ENCODE measurements at regions not wholly inside any gene's neighbourhood (a gene's known extent, or its start where the extent isn't known, plus 50 kb on each side); places are given as distances from the start of the nearest gene placed in this dataset.
"Not testable (repeated sequence)": the region's sequence is repeated elsewhere in the genome, so short reads cannot be mapped to it uniquely, and the experiment has no call there.

GRCh38 chr2:18971069-18971378 lies 381.7 kb upstream of the NT5C1B start:
- Mint-ChIP-seq H3K27me3 (ENCODE audit: insufficient read depth, unreplicated experiment) (peaks cover 14% of the 10 kb centered on the region), H3K9me3 (ENCODE audit: unreplicated experiment) (no peaks in the 10 kb centered on the region), H3K27ac (ENCODE audit: unreplicated experiment) (no peak overlapping the region), H3K4me1 (ENCODE audit: low read depth, unreplicated experiment) (no peaks in the 10 kb centered on the region), H3K36me3 (ENCODE audit: insufficient read depth, unreplicated experiment) (no peaks in the 10 kb centered on the region), H3K4me3 (ENCODE audit: unreplicated experiment) (no peak overlapping the region)
- no peaks in the 10 kb centered on the region for H3K36me3 ChIP-seq (ENCODE audit: control insufficient read depth, insufficient read depth, low read length)
- DNase-seq = no peak
- H3K4me3 ChIP-seq (ENCODE audit: low read depth, low read length) = no peak overlapping the region
- CTCF ChIA-PET = no interaction called here
- TF ChIP-seq, protein P1, sequence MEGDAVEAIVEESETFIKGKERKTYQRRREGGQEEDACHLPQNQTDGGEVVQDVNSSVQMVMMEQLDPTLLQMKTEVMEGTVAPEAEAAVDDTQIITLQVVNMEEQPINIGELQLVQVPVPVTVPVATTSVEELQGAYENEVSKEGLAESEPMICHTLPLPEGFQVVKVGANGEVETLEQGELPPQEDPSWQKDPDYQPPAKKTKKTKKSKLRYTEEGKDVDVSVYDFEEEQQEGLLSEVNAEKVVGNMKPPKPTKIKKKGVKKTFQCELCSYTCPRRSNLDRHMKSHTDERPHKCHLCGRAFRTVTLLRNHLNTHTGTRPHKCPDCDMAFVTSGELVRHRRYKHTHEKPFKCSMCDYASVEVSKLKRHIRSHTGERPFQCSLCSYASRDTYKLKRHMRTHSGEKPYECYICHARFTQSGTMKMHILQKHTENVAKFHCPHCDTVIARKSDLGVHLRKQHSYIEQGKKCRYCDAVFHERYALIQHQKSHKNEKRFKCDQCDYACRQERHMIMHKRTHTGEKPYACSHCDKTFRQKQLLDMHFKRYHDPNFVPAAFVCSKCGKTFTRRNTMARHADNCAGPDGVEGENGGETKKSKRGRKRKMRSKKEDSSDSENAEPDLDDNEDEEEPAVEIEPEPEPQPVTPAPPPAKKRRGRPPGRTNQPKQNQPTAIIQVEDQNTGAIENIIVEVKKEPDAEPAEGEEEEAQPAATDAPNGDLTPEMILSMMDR (IDR thresholded peaks at IDR 0.05; ENCODE audit: insufficient read depth in 1 of 2, low read depth in 1 of 2, low read length in 1 of 2, severe bottlenecking in 1 of 2, unreplicated experiment in 1 of 2) = no peak
- POLR2A ChIA-PET = no interaction called here
- intact Hi-C loops (cut with micrococcal nuclease; ENCODE audit: unreplicated experiment) = no loop called here
- no peaks in the 10 kb centered on the region for H3K9me3 ChIP-seq
- no peaks in the 10 kb centered on the region for H3K4me1 ChIP-seq
- H3K27me3 ChIP-seq (replicated peaks; ENCODE audit: control insufficient read depth, insufficient read depth, low read length) = no peaks in the 10 kb centered on the region
- BruUV-seq (replicated peaks) = no TSS peak

DNA sequence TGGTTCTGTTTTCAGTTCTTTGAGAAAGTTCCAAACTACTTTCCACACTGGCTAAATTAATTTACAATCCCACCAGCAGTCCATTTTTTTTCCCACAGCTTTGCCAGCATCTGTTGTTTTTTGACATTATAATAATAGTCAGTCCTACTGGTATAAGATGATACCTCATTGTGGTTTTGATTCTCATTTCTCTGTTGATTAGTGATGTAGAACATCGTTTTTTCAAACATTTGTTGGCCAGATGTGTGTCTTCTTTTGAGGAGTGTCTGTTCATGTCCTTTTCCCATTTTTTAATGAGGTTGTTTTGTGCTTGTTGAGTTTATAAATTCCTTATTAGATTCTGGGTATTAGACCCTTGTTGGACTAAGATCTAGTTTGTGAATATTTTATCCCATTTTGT lies 376.8 kb upstream of the NT5C1B start:
- TF ChIP-seq, protein P1 (IDR thresholded peaks at IDR 0.05; ENCODE audit: insufficient read depth in 1 of 2, low read depth in 1 of 2, low read length in 1 of 2, severe bottlenecking in 1 of 2, unreplicated experiment in 1 of 2) = no peak
- no peak overlapping the region for H3K4me3 ChIP-seq (ENCODE audit: low read depth, low read length)
- no TSS peak for BruUV-seq (replicated peaks)
- POLR2A ChIA-PET = no interaction called here
- H3K27ac Mint-ChIP-seq (ENCODE audit: unreplicated experiment) = no peak overlapping the region
- H3K36me3 Mint-ChIP-seq (ENCODE audit: insufficient read depth, unreplicated experiment) = no peaks in the 10 kb centered on the region
- H3K36me3 ChIP-seq (ENCODE audit: control insufficient read depth, insufficient read depth, low read length) = no peaks in the 10 kb centered on the region
- no peaks in the 10 kb centered on the region for H3K27me3 ChIP-seq (replicated peaks; ENCODE audit: control insufficient read depth, insufficient read depth, low read length)
- H3K4me3 Mint-ChIP-seq (ENCODE audit: unreplicated experiment) = no peak overlapping the region
- H3K4me1 ChIP-seq = no peaks in the 10 kb centered on the region
- H3K4me1 Mint-ChIP-seq (ENCODE audit: low read depth, unreplicated experiment) = no peaks in the 10 kb centered on the region
- H3K9me3 Mint-ChIP-seq (ENCODE audit: unreplicated experiment) = no peaks in the 10 kb centered on the region
- CTCF ChIA-PET = no interaction called here
- no peak for DNase-seq
- intact Hi-C loops (cut with micrococcal nuclease; ENCODE audit: unreplicated experiment) = no loop called here
- peaks cover 9% of the 10 kb centered on the region for H3K27me3 Mint-ChIP-seq (ENCODE audit: insufficient read depth, unreplicated experiment)
- no peaks in the 10 kb centered on the region for H3K9me3 ChIP-seq

DNA sequence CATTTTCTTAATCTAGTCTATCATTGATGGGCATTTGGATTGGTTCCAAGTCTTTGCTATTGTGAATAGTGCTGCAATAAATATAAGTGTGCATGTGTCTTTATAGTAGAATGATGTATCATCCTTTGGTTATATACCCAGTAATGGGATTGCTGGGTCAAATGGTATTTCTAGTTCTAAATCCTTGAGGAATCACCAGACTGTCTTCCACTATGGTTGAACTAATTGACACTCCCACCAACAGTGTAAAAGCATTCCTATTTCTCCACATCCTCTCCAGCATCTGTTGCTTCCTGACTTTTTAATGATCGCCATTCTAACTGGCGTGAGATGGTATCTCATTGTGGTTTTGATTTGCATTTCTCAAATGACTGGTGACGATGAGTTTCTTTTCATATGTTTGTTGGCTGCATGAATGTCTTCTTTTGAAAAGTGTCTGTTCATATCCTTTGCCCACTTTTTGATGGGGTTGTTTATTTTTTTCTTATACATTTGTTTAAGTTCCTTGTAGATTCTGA lies 374.4 kb upstream of the NT5C1B start:
- BruUV-seq (replicated peaks); H3K9me3 ChIP-seq; POLR2A ChIA-PET; intact Hi-C loops (cut with micrococcal nuclease; ENCODE audit: unreplicated experiment); H3K4me1 Mint-ChIP-seq (ENCODE audit: low read depth, unreplicated experiment); H3K27me3 Mint-ChIP-seq (ENCODE audit: insufficient read depth, unreplicated experiment); H3K36me3 ChIP-seq (ENCODE audit: control insufficient read depth, insufficient read depth, low read length); DNase-seq; H3K4me3 ChIP-seq (ENCODE audit: low read depth, low read length); CTCF ChIA-PET; H3K36me3 Mint-ChIP-seq (ENCODE audit: insufficient read depth, unreplicated experiment); H3K27me3 ChIP-seq (replicated peaks; ENCODE audit: control insufficient read depth, insufficient read depth, low read length); H3K27ac Mint-ChIP-seq (ENCODE audit: unreplicated experiment); H3K4me1 ChIP-seq; H3K9me3 Mint-ChIP-seq (ENCODE audit: unreplicated experiment); H3K4me3 Mint-ChIP-seq (ENCODE audit: unreplicated experiment): not testable (repeated sequence)

GRCh38 chr2:18961991-18962421 lies 372.6 kb upstream of the NT5C1B start:
- DNase-seq = no peak
- intact Hi-C loops (cut with micrococcal nuclease; ENCODE audit: unreplicated experiment) = no loop called here
- Mint-ChIP-seq H3K4me1 (ENCODE audit: low read depth, unreplicated experiment) (no peaks in the 10 kb centered on the region), H3K27ac (ENCODE audit: unreplicated experiment) (no peak overlapping the region), H3K4me3 (ENCODE audit: unreplicated experiment) (no peak overlapping the region), H3K27me3 (ENCODE audit: insufficient read depth, unreplicated experiment) (peaks cover 4% of the 10 kb centered on the region), H3K9me3 (ENCODE audit: unreplicated experiment) (no peaks in the 10 kb centered on the region), H3K36me3 (ENCODE audit: insufficient read depth, unreplicated experiment) (no peaks in the 10 kb centered on the region)
- Histone ChIP-seq H3K27me3 (replicated peaks; ENCODE audit: control insufficient read depth, insufficient read depth, low read length) (no peaks in the 10 kb centered on the region; the same call in 1 of the 2 replicates), H3K4me3 (ENCODE audit: low read depth, low read length) (no peak overlapping the region), H3K4me1 (no peaks in the 10 kb centered on the region), H3K9me3 (no peaks in the 10 kb centered on the region), H3K36me3 (ENCODE audit: control insufficient read depth, insufficient read depth, low read length) (no peaks in the 10 kb centered on the region)
- POLR2A ChIA-PET = no interaction called here
- no TSS peak for BruUV-seq (replicated peaks)
- TF ChIP-seq, protein P1 (IDR thresholded peaks at IDR 0.05; ENCODE audit: insufficient read depth in 1 of 2, low read depth in 1 of 2, low read length in 1 of 2, severe bottlenecking in 1 of 2, unreplicated experiment in 1 of 2) = no peak
- CTCF ChIA-PET = no interaction called here
